Adrenal gland (tissue), 5 donors: ENCODE measurements at regions not wholly inside any gene's neighbourhood (a gene's known extent, or its start where the extent isn't known, plus 50 kb on each side); places are given as distances from the start of the nearest gene placed in this dataset.

Experiments
- CTCF ChIP-seq, 6 experiments: fragments of 450-650 bp in 4 of 6; fragments of 200-600 bp in 2 of 6; sonication (generic) in 1 of 6; IDR thresholded peaks; 1 replicate in 5 of 6; 2 replicates in 1 of 6; pipeline versions ENCODE4 v1.5.1 to v1.8.0; 2016 to 2021; ENCODE audit warnings: antibody characterized with exemption in 6 of 6, mild to moderate bottlenecking in 2 of 6, moderate library complexity in 1 of 6
- POLR2A ChIP-seq, 2 donors: fragments of 450-650 bp; IDR thresholded peaks; one replicate each; pipeline ENCODE4 v1.6.1; 2017; ENCODE audit warnings: antibody characterized with exemption in 2 of 2, mild to moderate bottlenecking in 2 of 2, moderate library complexity in 1 of 2
- donor health status: DM: no; HTN: no; CAD: no.

GRCh38 chr21:20647607-20648006, 350.6 kb upstream of the NCAM2 start:
- TF ChIP-seq CTCF (IDR thresholded peaks at IDR 0.05) = no peak
- no peak for TF ChIP-seq POLR2A (IDR thresholded peaks at IDR 0.05)
